Keratinocyte (primary cell): ENCODE measurements at regions not wholly inside any gene's neighbourhood (a gene's known extent, or its start where the extent isn't known, plus 50 kb on each side); places are given as distances from the start of the nearest gene placed in this dataset.

Experiments used
- EZH2 ChIP-seq: IDR thresholded peaks from one replicate; pipeline ENCODE4 v1.6.1; 2012; ENCODE audit warnings: inconsistent platforms, mild to moderate bottlenecking, low read length, moderate library complexity
- TF ChIP-seq, protein P1 (sequence below), 3 experiments: IDR thresholded peaks in 1 of 3; conservative IDR thresholded peaks in 1 of 3; optimal IDR thresholded peaks in 1 of 3; 2 replicates in 2 of 3; 3 replicates in 1 of 3; pipeline versions ENCODE3 to v1.5.1; 2011; ENCODE audit warnings: low read length in 3 of 3, mild to moderate bottlenecking in 3 of 3, moderate library complexity in 2 of 3, control low read depth in 1 of 3, inconsistent platforms in 1 of 3; ENCODE audit not compliant: insufficient read depth in 2 of 3; ENCODE audit errors: extremely low read depth in 1 of 3

DNA sequence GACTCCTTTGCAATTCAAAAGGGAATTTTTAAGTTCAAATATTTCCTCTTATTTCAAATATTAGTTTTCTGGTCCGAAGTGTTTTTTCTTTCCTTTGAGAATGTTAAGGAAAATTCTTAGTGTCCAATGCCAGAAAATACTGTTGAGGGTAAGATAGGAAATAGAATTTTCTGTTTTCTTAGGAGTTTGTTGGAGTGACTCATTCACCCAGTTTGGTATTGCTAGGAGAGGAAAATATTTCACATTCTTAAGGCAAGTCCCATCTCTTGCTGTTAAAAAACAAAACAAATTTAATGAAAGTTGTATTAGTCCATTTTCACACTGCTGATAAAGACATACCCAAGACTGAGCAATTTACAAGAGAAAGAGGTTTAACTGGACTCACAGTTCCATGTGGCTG lies 349.2 kb upstream of the ADAMTSL1 start:
- TF ChIP-seq, protein P1, sequence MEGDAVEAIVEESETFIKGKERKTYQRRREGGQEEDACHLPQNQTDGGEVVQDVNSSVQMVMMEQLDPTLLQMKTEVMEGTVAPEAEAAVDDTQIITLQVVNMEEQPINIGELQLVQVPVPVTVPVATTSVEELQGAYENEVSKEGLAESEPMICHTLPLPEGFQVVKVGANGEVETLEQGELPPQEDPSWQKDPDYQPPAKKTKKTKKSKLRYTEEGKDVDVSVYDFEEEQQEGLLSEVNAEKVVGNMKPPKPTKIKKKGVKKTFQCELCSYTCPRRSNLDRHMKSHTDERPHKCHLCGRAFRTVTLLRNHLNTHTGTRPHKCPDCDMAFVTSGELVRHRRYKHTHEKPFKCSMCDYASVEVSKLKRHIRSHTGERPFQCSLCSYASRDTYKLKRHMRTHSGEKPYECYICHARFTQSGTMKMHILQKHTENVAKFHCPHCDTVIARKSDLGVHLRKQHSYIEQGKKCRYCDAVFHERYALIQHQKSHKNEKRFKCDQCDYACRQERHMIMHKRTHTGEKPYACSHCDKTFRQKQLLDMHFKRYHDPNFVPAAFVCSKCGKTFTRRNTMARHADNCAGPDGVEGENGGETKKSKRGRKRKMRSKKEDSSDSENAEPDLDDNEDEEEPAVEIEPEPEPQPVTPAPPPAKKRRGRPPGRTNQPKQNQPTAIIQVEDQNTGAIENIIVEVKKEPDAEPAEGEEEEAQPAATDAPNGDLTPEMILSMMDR (optimal IDR thresholded peaks at IDR 0.05 in 1 of 3, IDR thresholded peaks at IDR 0.05 in 1 of 3, conservative IDR thresholded peaks at IDR 0.05 in 1 of 3; ENCODE audit: extremely low read depth in 1 of 3, insufficient read depth in 2 of 3, low read length in 3 of 3), result no peak
- no peak for TF ChIP-seq EZH2
